Tibial nerve (tissue), 4 donors: ENCODE measurements at regions not wholly inside any gene's neighbourhood (a gene's known extent, or its start where the extent isn't known, plus 50 kb on each side); places are given as distances from the start of the nearest gene placed in this dataset.

ENCODE experiments used
- DNase-seq, 2 donors: peaks; one replicate each; pipeline ENCODE4 v3.0.0-alpha.2; 2019; ENCODE audit warnings: low spot score in 2 of 2
- H3K27ac ChIP-seq, 4 donors: fragments of 200-600 bp; sonication (generic) in 3 of 4; one replicate each; pipeline ENCODE4 v1.5.1; 2017 to 2019; ENCODE audit warnings: mild to moderate bottlenecking in 1 of 4
- H3K27me3 ChIP-seq, 2 donors: fragments of 200-600 bp; sonication (generic) in 1 of 2; one replicate each; pipeline versions ENCODE4 v1.5.1 to v1.6.0; 2017 to 2019
- H3K36me3 ChIP-seq, 3 donors: fragments of 200-600 bp; sonication (generic); one replicate each; pipeline ENCODE4 v1.5.1; 2018 to 2019
- H3K4me1 ChIP-seq, 4 donors: fragments of 200-600 bp; sonication (generic) in 3 of 4; one replicate each; pipeline ENCODE4 v1.5.1; 2017 to 2019
- H3K4me3 ChIP-seq, 4 donors: fragments of 200-600 bp; sonication (generic) in 3 of 4; one replicate each; pipeline ENCODE4 v1.5.1; 2017 to 2019; ENCODE audit warnings: mild to moderate bottlenecking in 1 of 4, moderate library complexity in 1 of 4
- H3K9me3 ChIP-seq, 4 donors: fragments of 200-600 bp; sonication (generic) in 3 of 4; one replicate each; pipeline ENCODE4 v1.5.1; 2017 to 2019
- CTCF ChIP-seq, 5 experiments: fragments of 200-600 bp in 3 of 5; fragments of 450-650 bp in 2 of 5; sonication (generic) in 3 of 5; IDR thresholded peaks; one replicate each; pipeline ENCODE4 v1.5.1; 2016 to 2019; ENCODE audit warnings: antibody characterized with exemption in 5 of 5, mild to moderate bottlenecking in 3 of 5, moderate library complexity in 2 of 5
- EP300 ChIP-seq, 2 donors: sonication (generic); formaldehyde crosslinking; IDR thresholded peaks; one replicate each; pipeline ENCODE4 v1.6.1; 2017; ENCODE audit warnings: antibody characterized with exemption in 2 of 2, mild to moderate bottlenecking in 1 of 2
- POLR2A ChIP-seq, 2 donors: fragments of 450-650 bp; IDR thresholded peaks; one replicate each; pipeline ENCODE4 v1.6.1; 2017; ENCODE audit warnings: antibody characterized with exemption in 2 of 2, mild to moderate bottlenecking in 2 of 2, moderate library complexity in 2 of 2
- WGBS, 2 donors: methylation state at CpG; one replicate each; pipeline ENCODE4 v1.1.5; 2018; 5-methylcytosine and 5-hydroxymethylcytosine counted together

- Histone ChIP-seq H3K27me3 (no peaks in the 10 kb centered on the region), H3K4me3 (no peak overlapping the region), H3K9me3 (peaks cover 0 to 31% (median 0%) of the 10 kb centered on the region in 4 donors), H3K36me3 (no peaks in the 10 kb centered on the region), H3K4me1 (no peaks in the 10 kb centered on the region), H3K27ac (no peak overlapping the region)
- DNase-seq = no peak
- 41 to 43% methylated on average over 4 of the region's 4 CpGs for WGBS, 2 donors
- TF ChIP-seq POLR2A (IDR thresholded peaks at IDR 0.05) = no peak
- TF ChIP-seq EP300 (IDR thresholded peaks at IDR 0.05) = no peak
- TF ChIP-seq CTCF (IDR thresholded peaks at IDR 0.05) = no peak
Measured at GRCh38 chr4:164070625-164071024, 576.1 kb downstream of the TMA16 start.

GRCh38 chr4:164081371-164081770 is 586.9 kb downstream of the TMA16 start:
- Histone ChIP-seq H3K27me3 (no peaks in the 10 kb centered on the region), H3K4me1 (no peaks in the 10 kb centered on the region), H3K27ac (no peak overlapping the region), H3K9me3 (peaks cover 0 to 4% (median 0%) of the 10 kb centered on the region in 4 donors), H3K4me3 (no peak overlapping the region), H3K36me3 (no peaks in the 10 kb centered on the region)
- 82 to 86% methylated on average over 1 of the region's 1 CpG for WGBS, 2 donors
- no peak for TF ChIP-seq POLR2A (IDR thresholded peaks at IDR 0.05)
- no peak for TF ChIP-seq CTCF (IDR thresholded peaks at IDR 0.05)
- TF ChIP-seq EP300 (IDR thresholded peaks at IDR 0.05) = no peak
- no peak for DNase-seq

GRCh38 chr4:164081801-164082200 is 587.3 kb downstream of the TMA16 start:
- no peak for DNase-seq
- 88 to 94% methylated on average over 2 of the region's 2 CpGs for WGBS, 2 donors

GRCh38 chr4:164087733-164088132 is 593.2 kb downstream of the TMA16 start:
- TF ChIP-seq CTCF (IDR thresholded peaks at IDR 0.05) (no peak), POLR2A (IDR thresholded peaks at IDR 0.05) (no peak), EP300 (IDR thresholded peaks at IDR 0.05) (no peak)
- no peaks in the 10 kb centered on the region for H3K4me1 ChIP-seq
- H3K27ac ChIP-seq = no peak overlapping the region
- WGBS, 2 donors = 65 to 69% methylated on average over 3 of the region's 3 CpGs
- H3K36me3 ChIP-seq = no peaks in the 10 kb centered on the region
- no peaks in the 10 kb centered on the region for H3K27me3 ChIP-seq
- peaks cover 0 to 3% (median 0%) of the 10 kb centered on the region in 4 donors for H3K9me3 ChIP-seq
- DNase-seq = no peak
- H3K4me3 ChIP-seq = no peak overlapping the region

More at GRCh38 chr4:164081801-164082200, 587.3 kb downstream of the TMA16 start:
- H3K4me3 ChIP-seq = no peak overlapping the region
- no peak for TF ChIP-seq EP300 (IDR thresholded peaks at IDR 0.05)
- no peak for TF ChIP-seq CTCF (IDR thresholded peaks at IDR 0.05)
- TF ChIP-seq POLR2A (IDR thresholded peaks at IDR 0.05) = no peak
- no peaks in the 10 kb centered on the region for H3K36me3 ChIP-seq
- peaks cover 0 to 4% (median 0%) of the 10 kb centered on the region in 4 donors for H3K9me3 ChIP-seq
- no peaks in the 10 kb centered on the region for H3K27me3 ChIP-seq
- H3K27ac ChIP-seq = no peak overlapping the region
- H3K4me1 ChIP-seq = no peaks in the 10 kb centered on the region

GRCh38 chr4:164095313-164096110 is 601.0 kb downstream of the TMA16 start:
- H3K4me3 ChIP-seq = no peak overlapping the region
- 90 to 92% methylated on average over 5 of the region's 5 CpGs for WGBS, 2 donors
- TF ChIP-seq CTCF (IDR thresholded peaks at IDR 0.05) = no peak
- TF ChIP-seq POLR2A (IDR thresholded peaks at IDR 0.05) = no peak
- no peak for TF ChIP-seq EP300 (IDR thresholded peaks at IDR 0.05)
- no peaks in the 10 kb centered on the region for H3K4me1 ChIP-seq
- DNase-seq = no peak
- H3K27me3 ChIP-seq = no peaks in the 10 kb centered on the region
- H3K27ac ChIP-seq = no peak overlapping the region
- no peaks in the 10 kb centered on the region for H3K9me3 ChIP-seq
- H3K36me3 ChIP-seq = no peaks in the 10 kb centered on the region
